ENCODE measurements at regions not wholly inside any gene's neighbourhood (a gene's known extent, or its start where the extent isn't known, plus 50 kb on each side); places are given as distances from the start of the nearest gene placed in this dataset.

DNA sequence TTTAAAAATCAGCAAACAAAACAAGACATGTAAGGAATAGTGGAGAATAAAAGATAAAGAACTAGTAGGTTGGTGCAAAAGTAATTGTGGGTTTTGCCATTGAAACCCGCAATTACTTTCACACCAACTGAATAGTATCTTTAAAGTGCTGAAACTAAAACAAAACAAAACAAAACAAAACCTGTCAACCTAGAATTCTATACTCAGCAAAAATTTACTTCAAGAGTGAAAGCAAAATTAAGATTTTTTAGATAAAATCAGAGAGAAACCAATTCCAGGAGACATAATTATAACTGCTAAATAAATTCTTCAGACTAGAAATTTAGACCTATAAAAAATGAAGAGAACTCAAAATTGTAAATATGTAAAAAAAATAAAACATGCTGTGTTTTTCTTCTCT is 114.0 kb upstream of the TSPAN2 start:
- TF ChIP-seq CTCF (conservative IDR thresholded peaks at IDR 0.05) = no peak
- H3K27ac ChIP-seq = no peak overlapping the region

DNA sequence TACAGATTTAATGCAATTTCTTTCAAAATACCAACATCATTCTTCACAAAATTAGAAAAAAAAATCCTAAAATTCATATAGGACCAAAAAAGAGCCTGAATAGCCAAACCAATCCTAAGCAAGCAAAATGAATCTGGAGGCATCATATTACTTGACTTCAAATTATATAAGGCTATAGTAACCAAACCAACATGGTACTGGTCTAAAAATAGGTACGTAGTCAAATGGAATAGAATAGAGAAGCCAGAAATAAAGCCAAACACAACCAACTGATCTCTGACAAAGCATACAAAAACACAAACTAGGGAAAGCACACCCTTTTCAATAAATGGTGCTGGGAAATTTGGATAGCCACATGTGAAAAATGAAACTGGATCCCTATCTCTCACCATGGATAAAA is 112.3 kb upstream of the TSPAN2 start:
- TF ChIP-seq CTCF (conservative IDR thresholded peaks at IDR 0.05) = no peak

GRCh38 chr1:115199416-115200132 is 110.3 kb upstream of the TSPAN2 start:
- H3K27ac ChIP-seq = no peak overlapping the region
- TF ChIP-seq CTCF (conservative IDR thresholded peaks at IDR 0.05) = no peak

More for the DNA sequence above, 112.3 kb upstream of the TSPAN2 start:
- H3K27ac ChIP-seq = no peak overlapping the region

- no peak for TF ChIP-seq CTCF (conservative IDR thresholded peaks at IDR 0.05)
- H3K27ac ChIP-seq = no peak overlapping the region
These were observed 109.6 kb upstream of the TSPAN2 start for GRCh38 chr1:115198938-115199337.

GRCh38 chr1:115196296-115196695 is 107.0 kb upstream of the TSPAN2 start:
- TF ChIP-seq CTCF (conservative IDR thresholded peaks at IDR 0.05) = no peak
- H3K27ac ChIP-seq = no peak overlapping the region

DNA sequence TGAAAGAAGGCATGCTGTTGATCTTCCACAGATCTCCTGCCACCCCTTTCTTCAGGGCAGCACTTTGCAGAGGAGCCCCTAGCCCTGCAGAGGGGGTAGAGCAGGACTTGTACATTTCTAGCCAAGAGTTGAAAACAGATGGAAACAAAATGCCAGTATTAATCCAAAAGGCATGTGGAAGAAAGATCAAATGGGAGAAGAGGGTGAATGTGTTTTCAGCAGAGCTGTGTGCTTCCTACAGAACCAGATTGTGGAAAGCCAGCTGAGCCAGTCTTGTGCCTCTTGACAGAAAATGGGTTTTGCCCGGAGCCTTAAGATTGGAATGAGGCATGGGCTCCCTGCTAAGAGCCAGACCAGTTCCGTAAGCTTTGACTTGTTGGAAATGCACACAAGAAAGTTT is 105.2 kb upstream of the TSPAN2 start:
- TF ChIP-seq CTCF (conservative IDR thresholded peaks at IDR 0.05) = no peak
- no peak overlapping the region for H3K27ac ChIP-seq

DNA sequence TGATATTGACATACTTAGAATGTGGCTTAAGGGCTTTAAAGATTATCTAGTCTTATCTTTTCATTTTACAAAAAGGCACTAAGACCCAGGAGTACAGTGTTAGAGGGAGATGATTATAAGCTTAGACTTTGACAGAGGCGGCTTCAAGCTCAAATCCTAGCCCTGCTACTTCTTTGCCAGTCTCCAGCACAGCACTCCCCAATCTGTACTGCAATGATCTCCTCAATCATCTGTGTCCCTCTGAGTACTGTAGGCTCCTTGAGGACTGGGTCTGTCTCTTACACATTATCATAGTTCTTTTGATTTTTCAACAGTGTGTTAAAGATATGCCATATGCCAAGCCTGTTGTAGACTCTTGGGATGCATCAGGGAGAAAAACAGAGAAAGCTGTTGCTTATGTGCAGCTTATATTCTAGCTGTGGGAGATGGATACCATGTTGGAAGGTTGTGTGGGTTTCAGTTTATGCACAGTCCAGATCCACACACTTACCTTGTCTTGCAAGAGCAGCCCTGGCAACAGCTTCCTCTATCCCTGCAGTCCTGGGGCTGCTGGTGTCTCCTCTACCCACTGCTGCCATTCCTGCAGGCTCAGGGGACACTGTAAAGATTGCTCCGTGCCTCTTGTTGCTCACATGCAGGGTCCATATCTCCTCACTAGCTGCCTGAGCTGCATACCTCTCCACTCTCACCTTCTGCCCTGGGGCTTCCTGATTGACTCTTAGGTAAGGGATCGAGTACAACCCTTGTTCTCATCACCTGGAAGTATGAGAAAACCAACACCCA is 103.9 kb upstream of the TSPAN2 start:
- H3K27ac ChIP-seq = no peak overlapping the region
- TF ChIP-seq CTCF (conservative IDR thresholded peaks at IDR 0.05) = no peak
